ENCODE measurements at regions not wholly inside any gene's neighbourhood (a gene's known extent, or its start where the extent isn't known, plus 50 kb on each side); places are given as distances from the start of the nearest gene placed in this dataset.

DNA sequence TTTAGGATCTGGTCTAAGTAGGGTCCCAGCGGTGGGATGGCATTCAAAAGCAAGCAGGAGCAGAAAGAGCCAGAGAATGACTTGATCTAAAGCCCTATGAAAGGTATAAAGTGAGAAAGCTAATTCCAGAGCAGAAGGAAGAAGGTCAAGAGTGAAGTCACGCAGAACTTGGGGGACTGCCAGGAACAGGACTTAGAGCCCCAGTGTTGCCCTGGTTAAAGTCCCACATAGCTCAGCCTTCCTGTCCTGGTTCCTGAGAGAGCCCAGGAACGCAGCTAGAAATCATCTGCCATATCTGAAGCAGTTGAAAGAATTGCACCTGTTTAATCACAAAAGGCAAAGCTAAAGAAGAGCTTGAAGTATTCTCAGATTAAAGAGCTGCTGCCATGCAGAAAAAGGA is 160.6 kb upstream of the ATP1B1 start:
- Histone ChIP-seq H3K36me3 (ENCODE audit: insufficient read depth, low read length, poor library complexity, severe bottlenecking) (no peaks in the 10 kb centered on the region), H3K9me3 (ENCODE audit: low read depth, low read length, poor library complexity, severe bottlenecking) (no peaks in the 10 kb centered on the region), H3K27me3 (replicated peaks; ENCODE audit: insufficient read depth, low read depth, low read length, poor library complexity) (no peaks in the 10 kb centered on the region), H3K27ac (ENCODE audit: low read depth, low read length, poor library complexity, severe bottlenecking) (no peak overlapping the region), H3K4me3 (ENCODE audit: low read depth, low read length, poor library complexity, severe bottlenecking) (no peak overlapping the region), H3K4me1 (ENCODE audit: insufficient read depth, low read length, poor library complexity, severe bottlenecking) (no peaks in the 10 kb centered on the region)
- DNase-seq (ENCODE audit: low spot score), result no peak
- TF ChIP-seq, protein P1, sequence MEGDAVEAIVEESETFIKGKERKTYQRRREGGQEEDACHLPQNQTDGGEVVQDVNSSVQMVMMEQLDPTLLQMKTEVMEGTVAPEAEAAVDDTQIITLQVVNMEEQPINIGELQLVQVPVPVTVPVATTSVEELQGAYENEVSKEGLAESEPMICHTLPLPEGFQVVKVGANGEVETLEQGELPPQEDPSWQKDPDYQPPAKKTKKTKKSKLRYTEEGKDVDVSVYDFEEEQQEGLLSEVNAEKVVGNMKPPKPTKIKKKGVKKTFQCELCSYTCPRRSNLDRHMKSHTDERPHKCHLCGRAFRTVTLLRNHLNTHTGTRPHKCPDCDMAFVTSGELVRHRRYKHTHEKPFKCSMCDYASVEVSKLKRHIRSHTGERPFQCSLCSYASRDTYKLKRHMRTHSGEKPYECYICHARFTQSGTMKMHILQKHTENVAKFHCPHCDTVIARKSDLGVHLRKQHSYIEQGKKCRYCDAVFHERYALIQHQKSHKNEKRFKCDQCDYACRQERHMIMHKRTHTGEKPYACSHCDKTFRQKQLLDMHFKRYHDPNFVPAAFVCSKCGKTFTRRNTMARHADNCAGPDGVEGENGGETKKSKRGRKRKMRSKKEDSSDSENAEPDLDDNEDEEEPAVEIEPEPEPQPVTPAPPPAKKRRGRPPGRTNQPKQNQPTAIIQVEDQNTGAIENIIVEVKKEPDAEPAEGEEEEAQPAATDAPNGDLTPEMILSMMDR (conservative IDR thresholded peaks at IDR 0.05; ENCODE audit: low read depth, low read length), result no peak
- no peak for TF ChIP-seq EZH2 (IDR thresholded peaks at IDR 0.05; ENCODE audit: borderline replicate concordance, low read depth, low read length, poor library complexity, severe bottlenecking)
- BruUV-seq (replicated peaks), result no TSS peak
- CTCF ChIA-PET, result no interaction called here
- POLR2A ChIA-PET (ENCODE audit: low non-redundant PET), result no interaction called here
- intact Hi-C loops (cut with micrococcal nuclease; ENCODE audit: unreplicated experiment), result no loop called here

DNA sequence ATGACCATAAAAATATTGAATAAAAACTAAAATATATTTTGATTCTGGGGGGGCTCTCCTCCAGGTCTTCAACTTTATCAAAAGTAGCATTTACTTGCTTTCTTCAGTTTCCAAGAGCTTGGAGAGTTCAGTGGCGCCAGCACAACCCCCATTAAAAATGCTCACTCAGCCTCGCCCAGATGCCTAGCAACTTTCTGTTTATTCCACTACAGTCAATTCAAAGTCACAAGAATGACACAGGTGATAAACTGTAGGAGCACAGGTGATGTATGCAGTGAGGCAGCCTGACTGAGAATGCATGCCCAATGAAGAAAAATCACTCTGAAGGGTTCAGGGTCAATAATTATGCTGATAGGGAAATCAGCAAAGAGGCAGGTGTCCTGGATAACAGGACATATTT is 159.4 kb upstream of the ATP1B1 start:
- CTCF ChIA-PET, result no interaction called here

DNA sequence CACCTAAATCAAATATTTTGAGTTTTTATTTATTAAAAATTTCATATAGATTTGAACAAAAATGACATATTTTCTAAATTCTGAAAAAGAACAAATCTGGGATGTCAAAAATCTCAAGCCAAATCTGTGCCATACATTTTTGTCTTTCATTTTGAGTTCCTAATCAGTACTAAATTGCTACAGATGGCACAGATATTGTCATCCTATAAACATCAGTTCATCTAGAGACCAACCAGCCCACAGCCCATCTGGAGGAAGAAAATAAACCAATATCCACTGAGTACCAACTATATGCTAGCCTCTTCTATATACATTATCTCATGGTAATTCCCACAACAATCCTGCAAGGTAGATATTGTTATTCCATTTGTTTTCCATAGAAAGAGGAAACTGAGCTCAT is 156.8 kb upstream of the ATP1B1 start:
- no peaks in the 10 kb centered on the region for H3K27me3 ChIP-seq (replicated peaks; ENCODE audit: insufficient read depth, low read depth, low read length, poor library complexity)
- POLR2A ChIA-PET (ENCODE audit: low non-redundant PET), result no interaction called here

More for the DNA sequence above, 159.4 kb upstream of the ATP1B1 start:
- BruUV-seq (replicated peaks), result no TSS peak
- no peak for TF ChIP-seq EZH2 (IDR thresholded peaks at IDR 0.05; ENCODE audit: borderline replicate concordance, low read depth, low read length, poor library complexity, severe bottlenecking)
- TF ChIP-seq, protein P1 (conservative IDR thresholded peaks at IDR 0.05; ENCODE audit: low read depth, low read length), result no peak
- no peaks in the 10 kb centered on the region for H3K27me3 ChIP-seq (replicated peaks; ENCODE audit: insufficient read depth, low read depth, low read length, poor library complexity)
- DNase-seq (ENCODE audit: low spot score), result no peak
- H3K27ac ChIP-seq (ENCODE audit: low read depth, low read length, poor library complexity, severe bottlenecking), result no peak overlapping the region
- no peak overlapping the region for H3K4me3 ChIP-seq (ENCODE audit: low read depth, low read length, poor library complexity, severe bottlenecking)
- POLR2A ChIA-PET (ENCODE audit: low non-redundant PET), result no interaction called here
- intact Hi-C loops (cut with micrococcal nuclease; ENCODE audit: unreplicated experiment), result no loop called here
- no peaks in the 10 kb centered on the region for H3K9me3 ChIP-seq (ENCODE audit: low read depth, low read length, poor library complexity, severe bottlenecking)
- H3K36me3 ChIP-seq (ENCODE audit: insufficient read depth, low read length, poor library complexity, severe bottlenecking), result no peaks in the 10 kb centered on the region
- H3K4me1 ChIP-seq (ENCODE audit: insufficient read depth, low read length, poor library complexity, severe bottlenecking), result no peaks in the 10 kb centered on the region

More for the DNA sequence above, 156.8 kb upstream of the ATP1B1 start:
- Histone ChIP-seq H3K9me3 (ENCODE audit: low read depth, low read length, poor library complexity, severe bottlenecking) (no peaks in the 10 kb centered on the region), H3K27ac (ENCODE audit: low read depth, low read length, poor library complexity, severe bottlenecking) (no peak overlapping the region), H3K36me3 (ENCODE audit: insufficient read depth, low read length, poor library complexity, severe bottlenecking) (no peaks in the 10 kb centered on the region), H3K4me3 (ENCODE audit: low read depth, low read length, poor library complexity, severe bottlenecking) (no peak overlapping the region), H3K4me1 (ENCODE audit: insufficient read depth, low read length, poor library complexity, severe bottlenecking) (no peaks in the 10 kb centered on the region)
- no peak for TF ChIP-seq EZH2 (IDR thresholded peaks at IDR 0.05; ENCODE audit: borderline replicate concordance, low read depth, low read length, poor library complexity, severe bottlenecking)
- TF ChIP-seq, protein P1 (conservative IDR thresholded peaks at IDR 0.05; ENCODE audit: low read depth, low read length), result no peak
- CTCF ChIA-PET, result no interaction called here
- intact Hi-C loops (cut with micrococcal nuclease; ENCODE audit: unreplicated experiment), result no loop called here
- no peak for DNase-seq (ENCODE audit: low spot score)
- no TSS peak for BruUV-seq (replicated peaks)
